K562 (cell line): ENCODE measurements at regions not wholly inside any gene's neighbourhood (a gene's known extent, or its start where the extent isn't known, plus 50 kb on each side); places are given as distances from the start of the nearest gene placed in this dataset.

Source experiments
- ATAC-seq: fragments of 200-7000 bp; cut with Tn5 transposase; 3 replicates; pipeline ENCODE4 v1.9.1; 2020; ENCODE audit warnings: moderate library complexity
- BruUV-seq: library from RNA; stranded (reverse); fragments of 400-500 nt; replicated peaks from 2 replicates; lab custom pipeline; 2021; lab: Mats Ljungman, UMichigan
- CTCF ChIA-PET: fragments of 300-600 bp; formaldehyde crosslinking; extraction: SDS; loops from one replicate; lab custom pipeline; 2021; ENCODE audit warnings: low intra/inter-chr PET ratio; lab: Yijun Ruan, JAX
- POLR2A ChIA-PET: fragments of 300-600, 350-650 bp; sonication (Branson Sonifier 250); formaldehyde crosslinking; extraction: SDS; loops from one replicate; lab custom pipeline; 2021; ENCODE audit warnings: antibody characterized with exemption, inconsistent platforms; lab: Yijun Ruan, JAX
- DNase-seq, 4 experiments: peaks; one replicate each; pipeline versions ENCODE4 v3.0.0 to v3.0.0-alpha.2; 2011 to 2018; ENCODE audit warnings: low spot score in 3 of 4, mixed read lengths in 3 of 4; ENCODE audit errors: extremely low read depth in 1 of 4
- FAIRE-seq: peaks from 2 replicates; lab custom pipeline; 2011; peaks lifted over from hg19 to GRCh38; lab: Jason Lieb, UNC
- H2AFZ ChIP-seq: 2 replicates; pipeline ENCODE4 v1.6.0; 2011; ENCODE audit warnings: low read depth, low read length, control low read depth, inconsistent platforms
- H3K27ac ChIP-seq: fragments of 200-600 bp; 3 replicates; pipeline ENCODE4 v1.8.0; 2011; ENCODE audit warnings: low read depth, mild to moderate bottlenecking, control low read depth, inconsistent platforms, low read length, moderate library complexity, mixed read lengths; ENCODE audit errors: extremely low read depth
- H3K27me3 ChIP-seq, 2 experiments: fragments of 300-600 bp in 1 of 2; 2 replicates in 1 of 2; 3 replicates in 1 of 2; pipeline versions ENCODE4 v1.6.0 to v1.8.0; 2011; ENCODE audit warnings: inconsistent platforms in 2 of 2, low read length in 2 of 2, mild to moderate bottlenecking in 1 of 2, mixed read lengths in 1 of 2, moderate library complexity in 1 of 2; ENCODE audit not compliant: control insufficient read depth in 2 of 2, insufficient read depth in 2 of 2
- H3K36me3 ChIP-seq: fragments of 300-600 bp; 3 replicates; pipeline ENCODE4 v1.8.0; 2011; ENCODE audit warnings: mild to moderate bottlenecking, low read length, inconsistent platforms; ENCODE audit not compliant: control insufficient read depth, insufficient read depth
- H3K4me1 ChIP-seq, 2 experiments: fragments of 200-600 bp in 1 of 2; replicated peaks in 1 of 2; 2 replicates in 1 of 2; 3 replicates in 1 of 2; pipeline versions ENCODE4 v1.5.1 to v1.8.0; 2011; ENCODE audit warnings: inconsistent platforms in 2 of 2, low read length in 2 of 2, mild to moderate bottlenecking in 1 of 2, mixed read lengths in 1 of 2, moderate library complexity in 1 of 2; ENCODE audit not compliant: control insufficient read depth in 2 of 2, insufficient read depth in 2 of 2
- H3K4me2 ChIP-seq: 2 replicates; pipeline ENCODE4 v1.6.1; 2011; ENCODE audit warnings: low read length, control low read depth, inconsistent platforms, mixed read lengths; ENCODE audit not compliant: insufficient read depth
- H3K4me3 ChIP-seq: fragments of 200-600 bp; sonication (generic), shearing (Covaris generic); 2 replicates; pipeline ENCODE4 v1.5.1; 2016; ENCODE audit warnings: control low read depth, inconsistent platforms
- H3K79me2 ChIP-seq: fragments of 200-600 bp; 3 replicates; pipeline ENCODE4 v1.8.0; 2011; ENCODE audit warnings: low read length, inconsistent platforms; ENCODE audit not compliant: control insufficient read depth, insufficient read depth
- H3K9ac ChIP-seq, 2 experiments: 2 replicates each; pipeline versions ENCODE4 v1.6.0 to v1.6.1; 2011; ENCODE audit warnings: low read depth in 2 of 2, low read length in 2 of 2, control low read depth in 1 of 2, inconsistent platforms in 1 of 2, mild to moderate bottlenecking in 1 of 2, mixed read lengths in 1 of 2; ENCODE audit not compliant: insufficient read depth in 1 of 2
- H3K9me1 ChIP-seq: one replicate; pipeline ENCODE4 v1.6.0; 2011; ENCODE audit warnings: inconsistent platforms, mild to moderate bottlenecking, low read length, moderate library complexity; ENCODE audit not compliant: control insufficient read depth, insufficient read depth
- H3K9me3 ChIP-seq: replicated peaks from 2 replicates; pipeline ENCODE4 v1.5.1; 2011; ENCODE audit warnings: low read depth, low read length, inconsistent platforms; ENCODE audit not compliant: control insufficient read depth, insufficient read depth
- H4K20me1 ChIP-seq: replicated peaks from 2 replicates; pipeline ENCODE4 v1.6.1; 2011; ENCODE audit warnings: low read length, inconsistent platforms, mixed read lengths; ENCODE audit not compliant: control insufficient read depth, insufficient read depth
- AFF1 ChIP-seq, 2 experiments: fragments of 450-650 bp; IDR thresholded peaks; 2 replicates each; pipeline ENCODE4 v1.6.1; 2018; ENCODE audit warnings: mild to moderate bottlenecking in 2 of 2, low read depth in 1 of 2; ENCODE audit not compliant: partially characterized antibody in 2 of 2
- BCLAF1 ChIP-seq, 2 experiments: fragments of 450-650 bp in 1 of 2; IDR thresholded peaks; 2 replicates each; pipeline ENCODE4 v1.6.1; 2011 to 2017; ENCODE audit warnings: low read depth in 2 of 2, antibody characterized with exemption in 1 of 2, borderline replicate concordance in 1 of 2, low read length in 1 of 2, mild to moderate bottlenecking in 1 of 2, mixed read lengths in 1 of 2; ENCODE audit not compliant: control insufficient read depth in 1 of 2
- CTBP1 ChIP-seq: fragments of 450-650 bp; IDR thresholded peaks from 2 replicates; pipeline ENCODE4 v1.6.1; 2016; ENCODE audit warnings: borderline replicate concordance
- CXXC5 ChIP-seq: fragments of 250-450 bp; sonication (Bioruptor Pico); IDR thresholded peaks from 2 replicates; pipeline ENCODE4 v1.8.0; 2022; ENCODE audit warnings: inconsistent platforms, mild to moderate bottlenecking, moderate library complexity
- FOXA3 ChIP-seq, 2 experiments: fragments of 450-650 bp in 1 of 2; sonication (generic) in 1 of 2; formaldehyde crosslinking; IDR thresholded peaks in 1 of 2; conservative IDR thresholded peaks in 1 of 2; 2 replicates each; pipeline versions ENCODE4 v1.4.0 to v1.8.0; 2020 to 2022; ENCODE audit warnings: mild to moderate bottlenecking in 2 of 2, missing genetic modification reagents in 1 of 2
- FOXJ3 ChIP-seq: sonication (generic); formaldehyde crosslinking; IDR thresholded peaks from 2 replicates; pipeline ENCODE4 v1.4.0; 2020; ENCODE audit warnings: mild to moderate bottlenecking, missing genetic modification reagents
- JUND ChIP-seq, 2 experiments: IDR thresholded peaks; 2 replicates in 1 of 2; 3 replicates in 1 of 2; pipeline ENCODE4 v1.6.1; 2011; ENCODE audit warnings: borderline replicate concordance in 2 of 2, low read depth in 2 of 2, low read length in 2 of 2, improper control_type of control experiment in 1 of 2, missing biosample characterization in 1 of 2, missing genetic modification characterization in 1 of 2, missing genetic modification reagents in 1 of 2
- MBD2 ChIP-seq: sonication (generic); IDR thresholded peaks from 2 replicates; pipeline ENCODE4 v1.6.1; 2016; ENCODE audit warnings: low read depth, borderline replicate concordance
- PHF21A ChIP-seq: fragments of 450-650 bp; IDR thresholded peaks from 2 replicates; pipeline ENCODE4 v1.6.1; 2017; ENCODE audit warnings: low read depth, borderline replicate concordance
- XRCC5 ChIP-seq: fragments of 200-400 bp; formaldehyde crosslinking; IDR thresholded peaks from 2 replicates; pipeline ENCODE4 v1.6.1; 2017; ENCODE audit warnings: low read depth, mild to moderate bottlenecking, low read length
- ZNF146 ChIP-seq: IDR thresholded peaks from one replicate; pipeline ENCODE4 v1.6.1; 2018; ENCODE audit warnings: missing compliant biosample characterization; ENCODE audit not compliant: unreplicated experiment
- whole genome bisulfite sequencing: fragments of 100-300 bp; shearing (Covaris generic); methylation state at CpG from one replicate; pipeline ENCODE4 v1.1.6; 2016; ENCODE audit warnings: low coverage, mixed read lengths; ENCODE audit not compliant: insufficient coverage; ENCODE audit errors: missing lambda C conversion rate; 5-methylcytosine and 5-hydroxymethylcytosine counted together
- in situ Hi-C: fragments of 300-500 bp; cut with MboI; formaldehyde crosslinking; loops from 4 replicates; pipeline ENCODE4 v1.15.0; 2018; ENCODE audit warnings: inconsistent platforms, mixed read lengths
- intact Hi-C: fragments of 100-400 bp; cut with micrococcal nuclease; formaldehyde crosslinking; loops from 2 replicates; pipeline ENCODE4 v1.14.2; 2022

DNA sequence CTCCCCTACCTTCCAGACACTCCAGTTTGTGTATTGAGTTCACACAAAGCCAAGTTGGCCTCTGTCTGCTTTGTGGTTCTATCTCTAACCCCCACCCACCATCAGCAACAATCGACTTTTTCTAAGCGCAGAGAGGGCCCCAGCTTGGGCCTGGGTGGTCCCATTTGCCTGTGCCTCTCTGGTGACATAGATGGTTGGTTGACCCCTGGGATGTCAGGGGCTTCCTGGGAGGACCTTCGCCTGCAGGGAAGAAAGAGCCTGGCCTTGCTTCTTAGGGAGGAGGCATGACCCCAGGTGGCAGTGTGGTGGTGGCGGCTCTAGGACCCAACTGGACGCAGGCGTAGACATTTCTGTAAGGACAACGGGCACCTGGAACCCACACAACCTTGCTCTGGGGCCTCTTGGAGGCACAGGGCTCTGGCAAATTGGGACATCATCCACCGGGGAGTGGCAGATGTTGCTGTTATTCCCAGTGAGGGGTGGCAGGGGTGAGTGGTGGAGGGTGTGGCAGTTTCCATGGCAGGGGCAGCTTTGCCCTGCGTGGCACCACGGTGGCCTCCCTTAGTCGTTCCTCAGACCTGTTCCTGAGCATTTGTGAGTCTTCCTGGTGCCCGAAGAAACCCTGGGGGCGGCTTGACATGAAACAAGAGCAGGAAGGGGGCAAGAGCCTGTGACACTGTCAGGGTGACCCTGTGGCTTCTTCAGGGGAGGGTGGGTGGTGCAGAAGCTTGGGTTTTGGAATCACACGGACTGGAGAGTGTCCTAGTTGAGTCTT lies 171.0 kb upstream of the IER5L start:
- 29% methylated on average over 14 of the region's 14 CpGs for WGBS
- CTCF ChIA-PET, result no interaction called here
- DNase-seq (no peak), FAIRE-seq (no peak), ATAC-seq (no peak)
- no TSS peak for BruUV-seq
- H3K4me1 ChIP-seq, result peaks cover 6 to 20% of the 10 kb centered on the region in 2 experiments; a peak in 3 of 5 replicates
- in situ Hi-C loops, result loop anchor here (25.0 kb wide), 1 partner anchor 263 kb away; the partner anchor contains the start of gene C9orf50
- H3K9me3 ChIP-seq, result no peaks in the 10 kb centered on the region
- no peaks in the 10 kb centered on the region; the same call in 1 of the 2 replicates for H4K20me1 ChIP-seq
- H3K27ac ChIP-seq, result no peak overlapping the region
- no peak overlapping the region for H3K4me2 ChIP-seq
- H2AFZ ChIP-seq, result no peak overlapping the region
- no peaks in the 10 kb centered on the region for H3K9me1 ChIP-seq
- no peaks in the 10 kb centered on the region; a peak in 1 of 5 replicates for H3K27me3 ChIP-seq
- H3K79me2 ChIP-seq, result no peaks in the 10 kb centered on the region
- intact Hi-C loops, result loop anchor here (10.0 kb wide), 1 partner anchor 146 kb away; no protein-coding TSS in a partner anchor
- POLR2A ChIA-PET, result interaction anchor here (1.1 kb wide), 1 partner anchor 14 kb away, joined by 4 read pairs; no protein-coding TSS in a partner anchor
- H3K9ac ChIP-seq, result no peak overlapping the region
- no peaks in the 10 kb centered on the region for H3K36me3 ChIP-seq
- no peak overlapping the region for H3K4me3 ChIP-seq
- TF ChIP-seq XRCC5 (no peak), JUND (IDR thresholded peaks at IDR 0.05; ENCODE audit: borderline replicate concordance, low read depth, low read length) (no peak), JUND (tag; IDR thresholded peaks at IDR 0.05; ENCODE audit: borderline replicate concordance, low read depth, low read length) (no peak), ZNF146 (CRISPR knock-in tag) (no peak), CXXC5 (CRISPR knock-in tag) (no peak), MBD2 (no peak), AFF1 (IDR thresholded peaks at IDR 0.05; ENCODE audit: low read depth in 1 of 2, partially characterized antibody in 2 of 2) (no peak), PHF21A (no peak), CTBP1 (no peak), FOXJ3 (no peak), BCLAF1 (IDR thresholded peaks at IDR 0.05; ENCODE audit: borderline replicate concordance in 1 of 2, control insufficient read depth in 1 of 2, low read depth in 2 of 2, low read length in 1 of 2) (no peak), FOXA3 (CRISPR knock-in tag; conservative IDR thresholded peaks at IDR 0.05 in 1 of 2, IDR thresholded peaks at IDR 0.05 in 1 of 2) (no peak)
